SK-N-SH treated with all-trans-retinoic acid at 6 μM for 48 hours (cell line): ENCODE measurements at regions not wholly inside any gene's neighbourhood (a gene's known extent, or its start where the extent isn't known, plus 50 kb on each side); places are given as distances from the start of the nearest gene placed in this dataset.

Source experiments
- ATAC-seq: fragments of 200-7000 bp; cut with Tn5 transposase; 3 replicates; pipeline ENCODE4 v1.9.1; 2020; ENCODE audit warnings: mild to moderate bottlenecking, moderate library complexity
- ARNTL ChIP-seq: fragments of 450-650 bp; formaldehyde crosslinking; IDR thresholded peaks from 2 replicates; pipeline ENCODE4 v1.5.0; 2020; ENCODE audit warnings: low read depth, mild to moderate bottlenecking, moderate library complexity, borderline replicate concordance
- BACH2 ChIP-seq: fragments of 250-450 bp; sonication (Bioruptor Pico); IDR thresholded peaks from 2 replicates; pipeline ENCODE4 v1.9.0; 2021; ENCODE audit warnings: mild to moderate bottlenecking, borderline replicate concordance
- CREB5 ChIP-seq: fragments of 250-450 bp; sonication (Bioruptor Pico); IDR thresholded peaks from 2 replicates; pipeline ENCODE4 v1.5.1; 2020; ENCODE audit warnings: low read depth, mild to moderate bottlenecking, moderate library complexity
- ESRRG ChIP-seq: fragments of 250-450 bp; sonication (Bioruptor Pico); IDR thresholded peaks from 2 replicates; pipeline ENCODE4 v1.6.1; 2021; ENCODE audit warnings: mild to moderate bottlenecking
- GLIS3 ChIP-seq: fragments of 250-450 bp; sonication (Bioruptor Pico); IDR thresholded peaks from 2 replicates; pipeline ENCODE4 v1.5.0; 2020; ENCODE audit warnings: mild to moderate bottlenecking, moderate library complexity
- ISL1 ChIP-seq: fragments of 250-450 bp; sonication (Bioruptor Pico); IDR thresholded peaks from 2 replicates; pipeline ENCODE4 v2.1.2; 2022; ENCODE audit warnings: mild to moderate bottlenecking, moderate library complexity
- OSR1 ChIP-seq: fragments of 250-450 bp; sonication (Bioruptor Pico); IDR thresholded peaks from 2 replicates; pipeline ENCODE4 v1.8.0; 2022; ENCODE audit warnings: moderate library complexity, mild to moderate bottlenecking, inconsistent platforms
- PATZ1 ChIP-seq: fragments of 250-450 bp; sonication (Bioruptor Pico); IDR thresholded peaks from 2 replicates; pipeline ENCODE4 v1.8.0; 2020; ENCODE audit warnings: mild to moderate bottlenecking, moderate library complexity, borderline replicate concordance
- PPARA ChIP-seq: fragments of 250-450 bp; sonication (Bioruptor Pico); IDR thresholded peaks from 2 replicates; pipeline ENCODE4 v1.5.0; 2020; ENCODE audit warnings: mild to moderate bottlenecking, borderline replicate concordance
- RARB ChIP-seq: fragments of 250-450 bp; sonication (Bioruptor Pico); IDR thresholded peaks from 2 replicates; pipeline ENCODE4 v1.8.0; 2021; ENCODE audit warnings: mild to moderate bottlenecking, moderate library complexity
- SNAI2 ChIP-seq: fragments of 250-450 bp; sonication (Bioruptor Pico); IDR thresholded peaks from 2 replicates; pipeline ENCODE4 v1.5.0; 2020; ENCODE audit warnings: mild to moderate bottlenecking, moderate library complexity
- TCF4 ChIP-seq: fragments of 250-450 bp; sonication (Bioruptor Pico); IDR thresholded peaks from 2 replicates; pipeline ENCODE4 v1.8.0; 2021; ENCODE audit warnings: mild to moderate bottlenecking, moderate library complexity, borderline replicate concordance
- TOX ChIP-seq: fragments of 250-450 bp; sonication (Bioruptor Pico); IDR thresholded peaks from 2 replicates; pipeline ENCODE4 v1.8.0; 2021; ENCODE audit warnings: mild to moderate bottlenecking, moderate library complexity, borderline replicate concordance
- ZFP3 ChIP-seq: fragments of 250-450 bp; sonication (Bioruptor Pico); IDR thresholded peaks from 2 replicates; pipeline ENCODE4 v1.5.0; 2020; ENCODE audit warnings: mild to moderate bottlenecking, moderate library complexity
- ZFP30 ChIP-seq: fragments of 450-650 bp; formaldehyde crosslinking; IDR thresholded peaks from 2 replicates; pipeline ENCODE4 v1.5.0; 2022; ENCODE audit warnings: mild to moderate bottlenecking, moderate library complexity
- ZNF70 ChIP-seq: fragments of 450-650 bp; formaldehyde crosslinking; IDR thresholded peaks from 2 replicates; pipeline ENCODE4 v1.5.0; 2020; ENCODE audit warnings: mild to moderate bottlenecking, moderate library complexity
- ZNF8 ChIP-seq: fragments of 450-650 bp; formaldehyde crosslinking; IDR thresholded peaks from 2 replicates; pipeline ENCODE4 v1.5.0; 2020; ENCODE audit warnings: mild to moderate bottlenecking, moderate library complexity
- TF ChIP-seq, protein P1 (sequence below): fragments of 250-450 bp; sonication (Bioruptor Pico); IDR thresholded peaks from 2 replicates; pipeline ENCODE4 v1.8.0; 2021; ENCODE audit warnings: low read depth, mild to moderate bottlenecking, moderate library complexity, borderline replicate concordance
- TF ChIP-seq, protein P2 (sequence below): fragments of 250-450 bp; sonication (Bioruptor Pico); IDR thresholded peaks from 2 replicates; pipeline ENCODE4 v1.5.1; 2021; ENCODE audit warnings: mild to moderate bottlenecking, moderate library complexity
- TF ChIP-seq, protein P3 (sequence below): fragments of 250-450 bp; sonication (Bioruptor Pico); IDR thresholded peaks from 2 replicates; pipeline ENCODE4 v1.5.0; 2020; ENCODE audit warnings: mild to moderate bottlenecking, moderate library complexity

DNA sequence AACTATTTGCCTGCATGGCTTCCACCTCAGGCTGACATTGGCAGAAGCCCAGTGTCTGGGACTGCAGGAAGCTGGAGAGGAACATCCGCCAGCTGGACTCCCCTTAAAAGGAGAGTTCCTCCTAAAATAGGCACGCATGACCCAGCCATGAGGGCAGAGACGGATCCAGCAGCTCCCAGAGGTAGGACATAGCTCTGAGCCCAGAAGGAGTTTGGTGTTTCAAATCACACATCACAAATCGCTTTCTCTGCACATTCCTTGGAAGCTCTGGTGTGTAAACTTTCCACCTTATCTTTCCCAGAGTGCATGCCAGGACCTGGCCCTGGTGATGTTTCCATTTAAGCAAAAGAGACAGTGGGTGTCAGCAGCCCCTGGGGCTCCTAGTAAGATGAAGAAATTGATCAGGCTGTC, 231.1 kb upstream of the CDH5 start (continued):
- TF ChIP-seq PATZ1 (CRISPR knock-in tag) = no peak

- ATAC-seq = no peak
- TF ChIP-seq, protein P1, sequence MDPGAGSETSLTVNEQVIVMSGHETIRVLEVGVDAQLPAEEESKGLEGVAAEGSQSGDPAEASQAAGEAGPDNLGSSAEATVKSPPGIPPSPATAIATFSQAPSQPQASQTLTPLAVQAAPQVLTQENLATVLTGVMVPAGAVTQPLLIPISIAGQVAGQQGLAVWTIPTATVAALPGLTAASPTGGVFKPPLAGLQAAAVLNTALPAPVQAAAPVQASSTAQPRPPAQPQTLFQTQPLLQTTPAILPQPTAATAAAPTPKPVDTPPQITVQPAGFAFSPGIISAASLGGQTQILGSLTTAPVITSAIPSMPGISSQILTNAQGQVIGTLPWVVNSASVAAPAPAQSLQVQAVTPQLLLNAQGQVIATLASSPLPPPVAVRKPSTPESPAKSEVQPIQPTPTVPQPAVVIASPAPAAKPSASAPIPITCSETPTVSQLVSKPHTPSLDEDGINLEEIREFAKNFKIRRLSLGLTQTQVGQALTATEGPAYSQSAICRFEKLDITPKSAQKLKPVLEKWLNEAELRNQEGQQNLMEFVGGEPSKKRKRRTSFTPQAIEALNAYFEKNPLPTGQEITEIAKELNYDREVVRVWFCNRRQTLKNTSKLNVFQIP = no peak
- TF ChIP-seq ZNF70 (CRISPR knock-in tag) = no peak
- no peak for TF ChIP-seq TOX
- no peak for TF ChIP-seq ZFP30 (CRISPR knock-in tag)
- no peak for TF ChIP-seq GLIS3 (CRISPR knock-in tag)
- no peak for TF ChIP-seq ISL1
- no peak for TF ChIP-seq CREB5 (CRISPR knock-in tag)
- TF ChIP-seq SNAI2 (CRISPR knock-in tag) = no peak
- TF ChIP-seq ZFP3 (CRISPR knock-in tag) = no peak
- TF ChIP-seq TCF4 (CRISPR knock-in tag) = no peak
- TF ChIP-seq OSR1 (CRISPR knock-in tag) = no peak
- TF ChIP-seq, protein P2, sequence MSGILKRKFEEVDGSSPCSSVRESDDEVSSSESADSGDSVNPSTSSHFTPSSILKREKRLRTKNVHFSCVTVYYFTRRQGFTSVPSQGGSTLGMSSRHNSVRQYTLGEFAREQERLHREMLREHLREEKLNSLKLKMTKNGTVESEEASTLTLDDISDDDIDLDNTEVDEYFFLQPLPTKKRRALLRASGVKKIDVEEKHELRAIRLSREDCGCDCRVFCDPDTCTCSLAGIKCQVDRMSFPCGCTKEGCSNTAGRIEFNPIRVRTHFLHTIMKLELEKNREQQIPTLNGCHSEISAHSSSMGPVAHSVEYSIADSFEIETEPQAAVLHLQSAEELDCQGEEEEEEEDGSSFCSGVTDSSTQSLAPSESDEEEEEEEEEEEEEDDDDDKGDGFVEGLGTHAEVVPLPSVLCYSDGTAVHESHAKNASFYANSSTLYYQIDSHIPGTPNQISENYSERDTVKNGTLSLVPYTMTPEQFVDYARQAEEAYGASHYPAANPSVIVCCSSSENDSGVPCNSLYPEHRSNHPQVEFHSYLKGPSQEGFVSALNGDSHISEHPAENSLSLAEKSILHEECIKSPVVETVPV (CRISPR knock-in tag) = no peak
- TF ChIP-seq RARB = no peak
- TF ChIP-seq ARNTL (CRISPR knock-in tag) = no peak
- TF ChIP-seq ESRRG (CRISPR knock-in tag) = no peak
- no peak for TF ChIP-seq PPARA (CRISPR knock-in tag)
- no peak for TF ChIP-seq BACH2
- TF ChIP-seq PATZ1 (CRISPR knock-in tag) = no peak
- TF ChIP-seq, protein P3, sequence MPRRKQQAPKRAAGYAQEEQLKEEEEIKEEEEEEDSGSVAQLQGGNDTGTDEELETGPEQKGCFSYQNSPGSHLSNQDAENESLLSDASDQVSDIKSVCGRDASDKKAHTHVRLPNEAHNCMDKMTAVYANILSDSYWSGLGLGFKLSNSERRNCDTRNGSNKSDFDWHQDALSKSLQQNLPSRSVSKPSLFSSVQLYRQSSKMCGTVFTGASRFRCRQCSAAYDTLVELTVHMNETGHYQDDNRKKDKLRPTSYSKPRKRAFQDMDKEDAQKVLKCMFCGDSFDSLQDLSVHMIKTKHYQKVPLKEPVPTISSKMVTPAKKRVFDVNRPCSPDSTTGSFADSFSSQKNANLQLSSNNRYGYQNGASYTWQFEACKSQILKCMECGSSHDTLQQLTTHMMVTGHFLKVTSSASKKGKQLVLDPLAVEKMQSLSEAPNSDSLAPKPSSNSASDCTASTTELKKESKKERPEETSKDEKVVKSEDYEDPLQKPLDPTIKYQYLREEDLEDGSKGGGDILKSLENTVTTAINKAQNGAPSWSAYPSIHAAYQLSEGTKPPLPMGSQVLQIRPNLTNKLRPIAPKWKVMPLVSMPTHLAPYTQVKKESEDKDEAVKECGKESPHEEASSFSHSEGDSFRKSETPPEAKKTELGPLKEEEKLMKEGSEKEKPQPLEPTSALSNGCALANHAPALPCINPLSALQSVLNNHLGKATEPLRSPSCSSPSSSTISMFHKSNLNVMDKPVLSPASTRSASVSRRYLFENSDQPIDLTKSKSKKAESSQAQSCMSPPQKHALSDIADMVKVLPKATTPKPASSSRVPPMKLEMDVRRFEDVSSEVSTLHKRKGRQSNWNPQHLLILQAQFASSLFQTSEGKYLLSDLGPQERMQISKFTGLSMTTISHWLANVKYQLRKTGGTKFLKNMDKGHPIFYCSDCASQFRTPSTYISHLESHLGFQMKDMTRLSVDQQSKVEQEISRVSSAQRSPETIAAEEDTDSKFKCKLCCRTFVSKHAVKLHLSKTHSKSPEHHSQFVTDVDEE (CRISPR knock-in tag) = no peak
Measured at GRCh38 chr16:66134875-66135274, 231.6 kb upstream of the CDH5 start.

GRCh38 chr16:66133643-66134338, 232.7 kb upstream of the CDH5 start:
- ATAC-seq = no peak
- TF ChIP-seq, protein P2 (CRISPR knock-in tag) = no peak
- no peak for TF ChIP-seq ZNF8 (CRISPR knock-in tag)
- TF ChIP-seq TOX = no peak
- no peak for TF ChIP-seq ISL1
- no peak for TF ChIP-seq ZFP30 (CRISPR knock-in tag)
- TF ChIP-seq, protein P3 (CRISPR knock-in tag) = no peak
- TF ChIP-seq ESRRG (CRISPR knock-in tag) = no peak
- TF ChIP-seq, protein P1 = no peak
